ENCODE measurements at regions not wholly inside any gene's neighbourhood (a gene's known extent, or its start where the extent isn't known, plus 50 kb on each side); places are given as distances from the start of the nearest gene placed in this dataset.

DNA sequence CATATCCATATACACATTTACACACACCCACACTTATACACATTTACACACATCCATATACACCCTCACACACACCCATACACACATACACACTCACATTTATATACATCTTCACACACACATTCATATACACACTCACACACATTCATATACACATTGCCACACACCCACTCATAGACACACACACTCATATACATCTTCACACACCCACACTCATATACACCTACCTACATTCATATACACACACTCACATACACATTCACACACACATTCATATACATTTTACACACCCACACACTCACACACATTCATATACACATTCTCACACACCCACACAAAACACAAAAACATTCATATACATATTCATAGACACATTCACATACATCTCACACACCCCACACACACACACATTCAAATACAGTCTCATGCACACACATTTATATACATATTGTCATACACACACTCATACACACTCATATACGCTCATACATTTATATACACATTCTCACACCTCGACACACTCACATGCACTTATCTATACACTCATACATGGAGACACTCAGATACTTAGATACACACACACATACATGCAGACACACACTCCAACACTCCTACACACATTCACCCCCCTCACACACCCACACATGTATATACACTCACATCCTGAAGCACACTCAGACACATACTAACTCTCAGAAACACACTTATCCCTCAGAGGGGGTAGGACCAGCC, 82.1 kb downstream of the MRPL14 start:
- H3K4me1 ChIP-seq (ENCODE audit: control insufficient read depth, extremely low read depth, insufficient read depth, low read length), result peaks cover 26% of the 10 kb centered on the region
- peak; percentile 4 for FAIRE-seq
- no peak overlapping the region for H3K4me2 ChIP-seq (ENCODE audit: insufficient read depth, low read length)
- no peak overlapping the region for H3K9ac ChIP-seq (replicated peaks; ENCODE audit: extremely low read depth, insufficient read depth, low read length)
- no peaks in the 10 kb centered on the region for H4K20me1 ChIP-seq (replicated peaks; ENCODE audit: control insufficient read depth, extremely low read depth, insufficient read depth, low read length)
- ChIA-PET POLR2A (no interaction called here), CTCF (interaction anchor here (1.5 kb wide), 1 partner anchor 34 kb away, joined by 5 read pairs; no protein-coding TSS in a partner anchor)
- TF ChIP-seq JUN (IDR thresholded peaks at IDR 0.05; ENCODE audit: borderline replicate concordance, insufficient read depth, insufficient read length, low read depth), result no peak
- no peak for TF ChIP-seq MYC (IDR thresholded peaks at IDR 0.05; ENCODE audit: low read depth, low read length)
- no peak for TF ChIP-seq CTCF (IDR thresholded peaks at IDR 0.05; ENCODE audit: extremely low read depth in 1 of 2, insufficient read depth in 1 of 2, low read depth in 1 of 2, low read length in 2 of 2)
- no peak for TF ChIP-seq GATA2 (IDR thresholded peaks at IDR 0.05; ENCODE audit: insufficient read depth, insufficient read length, low read depth, low read length)
- no peak for TF ChIP-seq POLR2A (IDR thresholded peaks at IDR 0.05; ENCODE audit: low read depth, low read length)
- TF ChIP-seq MAX (IDR thresholded peaks at IDR 0.05; ENCODE audit: insufficient read depth, insufficient read length), result no peak
- no peak for TF ChIP-seq POLR2AphosphoS5 (IDR thresholded peaks at IDR 0.05; ENCODE audit: insufficient read depth, low read depth, low read length)
- no peak for TF ChIP-seq FOS (IDR thresholded peaks at IDR 0.05; ENCODE audit: borderline replicate concordance, insufficient read depth, low read length)
- TF ChIP-seq EZH2 (IDR thresholded peaks at IDR 0.05; ENCODE audit: borderline replicate concordance, low read depth, low read length, severe bottlenecking), result no peak
- dilution Hi-C loops (cut with MboI; ENCODE audit: extremely low pct_ligation_motif_present, low sequenced_read_pairs), result no loop called here
- H3K36me3 ChIP-seq (ENCODE audit: control insufficient read depth in 2 of 2, extremely low read depth in 1 of 2, insufficient read depth in 2 of 2, low read length in 2 of 2), result no peaks in the 10 kb centered on the region
- no peak overlapping the region for H2AFZ ChIP-seq (ENCODE audit: low read depth, low read length)
- no peaks in the 10 kb centered on the region for H3K9me1 ChIP-seq (replicated peaks; ENCODE audit: control insufficient read depth, extremely low read depth, insufficient read depth, low read length)
- no peak for DNase-seq (ENCODE audit: low read depth, low spot score)
- intact Hi-C loops (cut with micrococcal nuclease), result loop anchor here (5.0 kb wide), 1 partner anchor 43 kb away; no protein-coding TSS in a partner anchor
- no peaks in the 10 kb centered on the region for H3K9me3 ChIP-seq (replicated peaks; ENCODE audit: control insufficient read depth, insufficient read depth, low read length)
- BruUV-seq (replicated peaks), result no TSS peak
- no peak overlapping the region for H3K27ac ChIP-seq (ENCODE audit: insufficient read depth, low read depth, low read length)
- no peaks in the 10 kb centered on the region for H3K27me3 ChIP-seq (ENCODE audit: control insufficient read depth in 2 of 2, insufficient read depth in 2 of 2, low read length in 2 of 2)
- H3K79me2 ChIP-seq (ENCODE audit: control insufficient read depth, insufficient read depth, low read length), result no peaks in the 10 kb centered on the region
- H3K4me3 ChIP-seq (replicated peaks in 1 of 3; ENCODE audit: insufficient read depth in 1 of 3, low read depth in 1 of 3, low read length in 3 of 3), result no peak overlapping the region

Data from endothelial cell of umbilical vein (primary cell).